Endothelial cell of hepatic sinusoid (primary cell): ENCODE measurements at regions not wholly inside any gene's neighbourhood (a gene's known extent, or its start where the extent isn't known, plus 50 kb on each side); places are given as distances from the start of the nearest gene placed in this dataset.

ENCODE experiments used
- in situ Hi-C: cut with HindIII; loops from 2 replicates; pipeline ENCODE4 v1.10.0; 2017; ENCODE audit warnings: low sequenced_read_pairs

GRCh38 chr4:110953191-110953590 lies 330.3 kb upstream of the PITX2 start:
- in situ Hi-C loops = no loop called here

- in situ Hi-C loops = no loop called here
Observed at GRCh38 chr4:110953898-110954297, 331.0 kb upstream of the PITX2 start.

- in situ Hi-C loops = no loop called here
Observed at GRCh38 chr4:110955748-110956147, 332.9 kb upstream of the PITX2 start.

GRCh38 chr4:110959041-110959643 lies 336.3 kb upstream of the PITX2 start:
- in situ Hi-C loops = no loop called here

GRCh38 chr4:110961066-110961465 lies 338.2 kb upstream of the PITX2 start:
- in situ Hi-C loops = no loop called here

- in situ Hi-C loops = no loop called here
Observed at GRCh38 chr4:110962616-110963015, 339.7 kb upstream of the PITX2 start.

GRCh38 chr4:110963662-110964280 lies 340.9 kb upstream of the PITX2 start:
- in situ Hi-C loops = no loop called here

GRCh38 chr4:110967936-110968335 lies 345.1 kb upstream of the PITX2 start:
- in situ Hi-C loops = no loop called here

GRCh38 chr4:110970642-110971041 lies 347.8 kb upstream of the PITX2 start:
- in situ Hi-C loops = no loop called here

- in situ Hi-C loops = no loop called here
Observed at GRCh38 chr4:110975338-110975737, 352.5 kb upstream of the PITX2 start.

GRCh38 chr4:110977554-110977953 lies 354.7 kb upstream of the PITX2 start:
- in situ Hi-C loops = no loop called here

- in situ Hi-C loops = no loop called here
Observed at GRCh38 chr4:110978761-110979160, 355.9 kb upstream of the PITX2 start.

- in situ Hi-C loops = no loop called here
Observed at GRCh38 chr4:110982486-110982885, 359.6 kb upstream of the PITX2 start.

- in situ Hi-C loops = no loop called here
Observed at GRCh38 chr4:110988722-110989121, 365.8 kb upstream of the PITX2 start.

- in situ Hi-C loops = no loop called here
Observed at GRCh38 chr4:110989125-110989524, 366.2 kb upstream of the PITX2 start.

- in situ Hi-C loops = no loop called here
Observed at GRCh38 chr4:110994781-110995180, 371.9 kb upstream of the PITX2 start.

GRCh38 chr4:110998320-110998719 lies 375.4 kb upstream of the PITX2 start:
- in situ Hi-C loops = no loop called here

GRCh38 chr4:111011458-111011857 lies 388.6 kb upstream of the PITX2 start:
- in situ Hi-C loops = no loop called here

GRCh38 chr4:111013846-111014245 lies 391.0 kb upstream of the PITX2 start:
- in situ Hi-C loops = no loop called here

GRCh38 chr4:111014537-111014936 lies 391.7 kb upstream of the PITX2 start:
- in situ Hi-C loops = no loop called here

- in situ Hi-C loops = no loop called here
Observed at GRCh38 chr4:111016416-111016815, 393.5 kb upstream of the PITX2 start.

GRCh38 chr4:111018216-111018615 lies 395.3 kb upstream of the PITX2 start:
- in situ Hi-C loops = no loop called here

- in situ Hi-C loops = no loop called here
Observed at GRCh38 chr4:111020476-111020875, 397.6 kb upstream of the PITX2 start.
